ENCODE measurements at regions not wholly inside any gene's neighbourhood (a gene's known extent, or its start where the extent isn't known, plus 50 kb on each side); places are given as distances from the start of the nearest gene placed in this dataset.

DNA sequence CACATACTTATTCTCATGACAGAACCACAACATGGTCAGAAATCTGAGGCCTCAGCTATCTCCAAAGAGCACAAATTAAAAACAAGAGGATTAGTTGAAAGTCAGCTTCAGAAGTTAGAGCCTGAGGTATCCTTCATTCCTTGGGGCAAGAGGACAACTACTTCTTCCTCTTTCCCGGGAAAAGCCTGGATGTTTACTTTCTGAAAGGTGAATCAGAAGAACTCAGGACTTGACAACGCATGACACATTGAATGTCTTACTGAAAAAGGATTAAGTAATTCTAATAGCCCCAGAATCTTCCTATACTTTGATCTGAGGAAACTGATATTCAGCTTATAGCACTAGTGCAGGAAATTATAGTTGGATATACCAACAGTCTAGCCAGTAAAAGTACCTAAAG is 573.2 kb downstream of the METTL4 start (continued):
- TF ChIP-seq, protein P1, sequence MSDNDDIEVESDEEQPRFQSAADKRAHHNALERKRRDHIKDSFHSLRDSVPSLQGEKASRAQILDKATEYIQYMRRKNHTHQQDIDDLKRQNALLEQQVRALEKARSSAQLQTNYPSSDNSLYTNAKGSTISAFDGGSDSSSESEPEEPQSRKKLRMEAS (CRISPR knock-in tag; IDR thresholded peaks at IDR 0.05) = no peak
- TF ChIP-seq MXD4 (CRISPR knock-in tag; IDR thresholded peaks at IDR 0.05; ENCODE audit: borderline replicate concordance) = no peak
- TF ChIP-seq, protein P2, sequence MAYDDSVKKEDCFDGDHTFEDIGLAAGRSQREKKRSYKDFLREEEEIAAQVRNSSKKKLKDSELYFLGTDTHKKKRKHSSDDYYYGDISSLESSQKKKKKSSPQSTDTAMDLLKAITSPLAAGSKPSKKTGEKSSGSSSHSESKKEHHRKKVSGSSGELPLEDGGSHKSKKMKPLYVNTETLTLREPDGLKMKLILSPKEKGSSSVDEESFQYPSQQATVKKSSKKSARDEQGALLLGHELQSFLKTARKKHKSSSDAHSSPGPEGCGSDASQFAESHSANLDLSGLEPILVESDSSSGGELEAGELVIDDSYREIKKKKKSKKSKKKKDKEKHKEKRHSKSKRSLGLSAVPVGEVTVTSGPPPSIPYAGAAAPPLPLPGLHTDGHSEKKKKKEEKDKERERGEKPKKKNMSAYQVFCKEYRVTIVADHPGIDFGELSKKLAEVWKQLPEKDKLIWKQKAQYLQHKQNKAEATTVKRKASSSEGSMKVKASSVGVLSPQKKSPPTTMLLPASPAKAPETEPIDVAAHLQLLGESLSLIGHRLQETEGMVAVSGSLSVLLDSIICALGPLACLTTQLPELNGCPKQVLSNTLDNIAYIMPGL (CRISPR knock-in tag; IDR thresholded peaks at IDR 0.05) = no peak
- TF ChIP-seq RORB (CRISPR knock-in tag; IDR thresholded peaks at IDR 0.05) = no peak
- no peak for TF ChIP-seq SMAD3 (CRISPR knock-in tag; IDR thresholded peaks at IDR 0.05; ENCODE audit: borderline replicate concordance)
- TF ChIP-seq AFF4 (CRISPR knock-in tag; IDR thresholded peaks at IDR 0.05; ENCODE audit: borderline replicate concordance) = no peak
- TF ChIP-seq, protein P3, sequence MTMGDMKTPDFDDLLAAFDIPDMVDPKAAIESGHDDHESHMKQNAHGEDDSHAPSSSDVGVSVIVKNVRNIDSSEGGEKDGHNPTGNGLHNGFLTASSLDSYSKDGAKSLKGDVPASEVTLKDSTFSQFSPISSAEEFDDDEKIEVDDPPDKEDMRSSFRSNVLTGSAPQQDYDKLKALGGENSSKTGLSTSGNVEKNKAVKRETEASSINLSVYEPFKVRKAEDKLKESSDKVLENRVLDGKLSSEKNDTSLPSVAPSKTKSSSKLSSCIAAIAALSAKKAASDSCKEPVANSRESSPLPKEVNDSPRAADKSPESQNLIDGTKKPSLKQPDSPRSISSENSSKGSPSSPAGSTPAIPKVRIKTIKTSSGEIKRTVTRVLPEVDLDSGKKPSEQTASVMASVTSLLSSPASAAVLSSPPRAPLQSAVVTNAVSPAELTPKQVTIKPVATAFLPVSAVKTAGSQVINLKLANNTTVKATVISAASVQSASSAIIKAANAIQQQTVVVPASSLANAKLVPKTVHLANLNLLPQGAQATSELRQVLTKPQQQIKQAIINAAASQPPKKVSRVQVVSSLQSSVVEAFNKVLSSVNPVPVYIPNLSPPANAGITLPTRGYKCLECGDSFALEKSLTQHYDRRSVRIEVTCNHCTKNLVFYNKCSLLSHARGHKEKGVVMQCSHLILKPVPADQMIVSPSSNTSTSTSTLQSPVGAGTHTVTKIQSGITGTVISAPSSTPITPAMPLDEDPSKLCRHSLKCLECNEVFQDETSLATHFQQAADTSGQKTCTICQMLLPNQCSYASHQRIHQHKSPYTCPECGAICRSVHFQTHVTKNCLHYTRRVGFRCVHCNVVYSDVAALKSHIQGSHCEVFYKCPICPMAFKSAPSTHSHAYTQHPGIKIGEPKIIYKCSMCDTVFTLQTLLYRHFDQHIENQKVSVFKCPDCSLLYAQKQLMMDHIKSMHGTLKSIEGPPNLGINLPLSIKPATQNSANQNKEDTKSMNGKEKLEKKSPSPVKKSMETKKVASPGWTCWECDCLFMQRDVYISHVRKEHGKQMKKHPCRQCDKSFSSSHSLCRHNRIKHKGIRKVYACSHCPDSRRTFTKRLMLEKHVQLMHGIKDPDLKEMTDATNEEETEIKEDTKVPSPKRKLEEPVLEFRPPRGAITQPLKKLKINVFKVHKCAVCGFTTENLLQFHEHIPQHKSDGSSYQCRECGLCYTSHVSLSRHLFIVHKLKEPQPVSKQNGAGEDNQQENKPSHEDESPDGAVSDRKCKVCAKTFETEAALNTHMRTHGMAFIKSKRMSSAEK (CRISPR knock-in tag; IDR thresholded peaks at IDR 0.05; ENCODE audit: borderline replicate concordance) = no peak
- TF ChIP-seq ZNF263 (CRISPR knock-in tag; IDR thresholded peaks at IDR 0.05; ENCODE audit: low read depth) = no peak
- no peak for TF ChIP-seq NR1H2 (CRISPR knock-in tag; IDR thresholded peaks at IDR 0.05)
- no peak for TF ChIP-seq ZNF396 (CRISPR knock-in tag; IDR thresholded peaks at IDR 0.05; ENCODE audit: borderline replicate concordance)

- Mint-ChIP-seq H3K4me3 (no peak overlapping the region), H3K9me3 (peaks cover 32% of the 10 kb centered on the region), H3K27me3 (ENCODE audit: low read depth) (0 out of 2 replicates have a peak, but pooled peaks cover 3% of the 10 kb centered on the region), H3K27ac (no peak overlapping the region), H3K4me1 (peaks cover 28% of the 10 kb centered on the region), H3K36me3 (peaks cover 8% of the 10 kb centered on the region)
- ChIA-PET POLR2A (no interaction called here), CTCF (interaction anchor here (0.9 to 1.1 kb wide), 2 partner anchors 9 to 84 kb away, joined by 3 read pairs; no protein-coding TSS in a partner anchor)
- DNase-seq (ENCODE audit: low spot score) (no peak), ATAC-seq (no peak)
- TF ChIP-seq JAZF1 (CRISPR knock-in tag; IDR thresholded peaks at IDR 0.05) (no peak), ZNF219 (CRISPR knock-in tag; IDR thresholded peaks at IDR 0.05; ENCODE audit: borderline replicate concordance) (no peak), TCF7 (CRISPR knock-in tag; IDR thresholded peaks at IDR 0.05; ENCODE audit: low read depth) (no peak), AR (CRISPR knock-in tag; IDR thresholded peaks at IDR 0.05) (no peak), ARID4B (CRISPR knock-in tag; IDR thresholded peaks at IDR 0.05; ENCODE audit: borderline replicate concordance) (no peak), NFYB (CRISPR knock-in tag; conservative IDR thresholded peaks at IDR 0.05; ENCODE audit: low read depth) (no peak)
- TF ChIP-seq, protein P2 (CRISPR knock-in tag; IDR thresholded peaks at IDR 0.05) = no peak
Observed at GRCh38 chr18:1999387-1999786, 571.9 kb downstream of the METTL4 start.

Measured in WTC11 (cell line).